IPS-15b (cell line): ENCODE measurements at regions not wholly inside any gene's neighbourhood (a gene's known extent, or its start where the extent isn't known, plus 50 kb on each side); places are given as distances from the start of the nearest gene placed in this dataset.
"Not testable (repeated sequence)": the region's sequence is repeated elsewhere in the genome, so short reads cannot be mapped to it uniquely, and the experiment has no call there.

Experiments
- H3K27me3 ChIP-seq: one replicate; pipeline ENCODE4 v1.6.1; 2013; ENCODE audit warnings: low read length; ENCODE audit not compliant: control insufficient read depth, insufficient read depth
- H3K36me3 ChIP-seq: one replicate; pipeline ENCODE4 v1.6.1; 2013; ENCODE audit warnings: low read length; ENCODE audit not compliant: control insufficient read depth, insufficient read depth
- H3K4me1 ChIP-seq: one replicate; pipeline ENCODE4 v1.6.1; 2013; ENCODE audit warnings: mild to moderate bottlenecking, low read length; ENCODE audit not compliant: control insufficient read depth, insufficient read depth
- H3K4me3 ChIP-seq: one replicate; pipeline ENCODE4 v1.5.1; 2013; ENCODE audit warnings: low read depth, low read length
- H3K9ac ChIP-seq: one replicate; pipeline ENCODE4 v1.6.1; 2013; ENCODE audit warnings: low read depth, mild to moderate bottlenecking, low read length
- H3K9me3 ChIP-seq: one replicate; pipeline ENCODE4 v1.6.1; 2013; ENCODE audit warnings: mild to moderate bottlenecking, low read length; ENCODE audit not compliant: control insufficient read depth, insufficient read depth

DNA sequence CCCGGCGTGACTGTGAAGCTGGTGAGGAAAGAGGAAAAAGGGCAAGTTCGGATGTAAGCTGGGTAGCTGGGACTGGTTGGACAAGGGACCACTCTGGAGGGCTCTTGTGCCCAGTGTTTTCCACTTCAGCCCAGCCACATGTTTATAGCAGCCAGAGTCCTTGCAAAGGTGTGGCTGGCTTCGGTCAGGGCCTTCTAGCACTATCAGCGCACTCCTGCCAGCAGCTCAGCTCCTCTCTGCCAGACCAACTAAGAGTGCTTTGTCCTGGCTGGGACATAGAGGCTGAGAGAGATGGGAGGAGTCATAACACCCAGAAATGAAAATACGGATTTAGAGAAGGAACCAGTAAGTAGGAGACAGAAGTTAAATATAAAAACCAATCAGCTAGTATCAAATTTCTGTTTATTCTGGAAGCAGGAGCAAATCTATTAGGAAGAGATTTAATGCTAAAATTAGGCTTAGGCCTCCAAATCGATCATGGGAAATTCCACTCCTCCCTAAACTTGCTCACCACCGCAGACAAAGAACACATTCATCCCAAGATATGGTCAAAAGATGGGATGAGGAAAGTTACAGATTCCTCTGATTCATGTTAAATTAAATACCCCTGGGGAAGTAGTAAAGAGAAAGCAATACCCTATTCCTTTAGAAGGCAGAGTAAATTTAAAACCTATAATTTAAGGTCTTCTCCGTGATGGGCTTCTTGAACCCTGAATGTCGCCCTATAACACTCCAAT lies 135.0 kb downstream of the RALA start:
- H3K9ac ChIP-seq, result no peak overlapping the region
- H3K4me1 ChIP-seq, result peaks cover 10% of the 10 kb centered on the region
- H3K27me3 ChIP-seq, result peaks cover 2% of the 10 kb centered on the region
- H3K9me3 ChIP-seq, result no peaks in the 10 kb centered on the region
- no peaks in the 10 kb centered on the region for H3K36me3 ChIP-seq
- H3K4me3 ChIP-seq, result no peak overlapping the region

DNA sequence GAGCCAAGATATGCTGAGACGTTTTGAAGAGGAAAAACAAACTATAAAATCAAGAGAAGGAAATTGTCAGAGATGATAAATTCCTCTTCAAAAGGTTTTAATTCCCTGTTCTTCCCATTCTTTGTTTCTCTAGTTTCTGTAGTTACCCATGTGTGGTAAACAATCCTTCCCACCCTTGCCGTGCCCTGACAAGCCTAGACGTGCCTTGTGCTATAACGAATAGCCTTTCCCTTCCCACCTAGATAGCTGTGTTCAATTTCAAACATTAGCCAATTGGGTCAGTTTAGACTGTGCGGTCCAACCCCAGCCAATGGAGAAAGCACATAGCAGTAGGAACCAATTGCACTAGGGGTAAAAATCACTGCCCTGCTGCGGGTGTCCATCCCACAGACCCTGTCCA lies 138.1 kb downstream of the RALA start:
- H3K27me3 ChIP-seq, result peaks cover 2% of the 10 kb centered on the region
- H3K36me3 ChIP-seq, result no peaks in the 10 kb centered on the region
- no peak overlapping the region for H3K4me3 ChIP-seq
- peaks cover 4% of the 10 kb centered on the region for H3K4me1 ChIP-seq
- no peaks in the 10 kb centered on the region for H3K9me3 ChIP-seq
- H3K9ac ChIP-seq, result no peak overlapping the region

DNA sequence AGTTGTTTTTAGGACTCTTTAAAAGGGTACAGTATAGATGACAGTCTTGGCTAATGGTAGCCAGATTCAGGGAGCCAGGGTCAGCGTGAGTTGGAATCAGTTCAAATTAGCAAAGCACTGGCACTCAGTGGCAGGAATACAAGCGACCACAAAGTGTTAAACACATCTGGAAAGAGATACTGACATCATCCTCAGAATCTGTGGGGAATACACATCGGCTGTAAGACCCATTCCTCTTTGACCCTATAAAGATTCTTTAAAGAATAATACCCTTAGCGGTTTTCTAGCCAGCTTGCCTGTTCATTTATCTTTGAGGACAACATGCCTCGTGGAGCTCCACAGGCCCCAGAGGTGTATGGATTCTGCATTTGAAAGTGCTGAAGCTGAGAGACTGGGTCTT lies 139.1 kb downstream of the RALA start:
- H3K36me3 ChIP-seq, H3K4me3 ChIP-seq, H3K27me3 ChIP-seq, H3K9ac ChIP-seq, H3K9me3 ChIP-seq, H3K4me1 ChIP-seq: not testable (repeated sequence)

DNA sequence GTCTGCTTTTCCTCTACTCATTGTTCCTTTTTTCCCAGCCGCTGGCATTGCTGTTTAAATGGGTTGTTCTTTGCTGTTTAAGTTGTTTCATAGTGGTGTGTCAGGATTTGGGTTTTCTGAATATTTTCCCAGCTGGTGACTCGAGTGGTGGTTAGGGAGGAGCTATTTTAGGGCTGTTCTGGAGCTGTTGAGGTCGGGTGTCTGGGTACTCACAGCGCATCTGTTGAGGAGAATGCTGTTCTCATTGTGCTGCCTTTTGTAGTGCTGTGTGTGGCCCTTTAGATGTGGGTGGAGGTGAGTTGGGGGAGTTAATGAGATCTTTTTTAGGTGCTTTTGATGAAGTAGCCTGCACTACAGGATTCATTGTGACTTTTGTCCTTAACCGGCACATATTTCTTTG lies 139.5 kb downstream of the RALA start:
- H3K4me3 ChIP-seq, H3K27me3 ChIP-seq: not testable (repeated sequence)

DNA sequence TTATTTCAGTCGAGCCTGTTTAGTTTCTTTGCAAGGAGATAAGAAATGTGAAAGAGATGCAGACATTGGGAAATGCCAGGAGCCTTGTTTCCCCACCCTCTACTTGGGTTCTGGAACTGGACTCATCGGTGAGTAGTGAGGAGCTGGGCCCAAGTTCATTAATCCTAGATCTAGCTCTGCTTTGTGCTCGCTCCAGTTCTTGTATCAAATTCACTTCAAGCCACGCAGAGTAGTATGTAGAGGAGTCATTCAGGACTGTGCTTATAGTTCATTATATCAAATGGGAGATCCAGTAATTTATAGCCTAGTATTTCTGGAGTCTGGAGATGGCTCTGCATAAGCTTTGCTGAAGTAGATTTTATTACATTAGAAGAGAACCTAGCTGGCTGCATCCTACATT lies 142.5 kb downstream of the RALA start:
- H3K9ac ChIP-seq, H3K27me3 ChIP-seq, H3K36me3 ChIP-seq, H3K4me3 ChIP-seq, H3K4me1 ChIP-seq, H3K9me3 ChIP-seq: not testable (repeated sequence)

More for the DNA sequence above, 139.5 kb downstream of the RALA start:
- H3K9me3 ChIP-seq, H3K36me3 ChIP-seq, H3K4me1 ChIP-seq, H3K9ac ChIP-seq: not testable (repeated sequence)

DNA sequence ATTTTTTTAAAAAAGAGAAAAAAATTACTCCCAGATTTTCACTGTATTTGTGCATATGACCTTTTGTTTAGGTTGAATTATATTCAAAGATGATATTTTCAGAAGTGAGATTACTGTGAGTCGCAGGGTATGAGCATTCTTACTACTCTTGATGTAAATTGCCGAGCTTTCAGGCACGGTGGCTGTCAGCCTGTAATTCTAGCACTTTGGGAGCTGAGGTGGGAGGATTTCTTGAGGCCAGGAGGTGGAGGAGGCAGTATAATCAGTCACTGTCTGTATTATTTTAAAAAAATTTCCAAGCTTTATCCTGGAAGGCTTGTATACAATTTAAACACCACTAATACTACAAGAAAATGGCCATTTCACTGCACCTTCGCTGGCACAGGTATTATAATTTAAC lies 145.1 kb downstream of the RALA start:
- not testable (repeated sequence) for H3K9ac ChIP-seq, H3K27me3 ChIP-seq, H3K9me3 ChIP-seq, H3K4me1 ChIP-seq, H3K36me3 ChIP-seq, H3K4me3 ChIP-seq

DNA sequence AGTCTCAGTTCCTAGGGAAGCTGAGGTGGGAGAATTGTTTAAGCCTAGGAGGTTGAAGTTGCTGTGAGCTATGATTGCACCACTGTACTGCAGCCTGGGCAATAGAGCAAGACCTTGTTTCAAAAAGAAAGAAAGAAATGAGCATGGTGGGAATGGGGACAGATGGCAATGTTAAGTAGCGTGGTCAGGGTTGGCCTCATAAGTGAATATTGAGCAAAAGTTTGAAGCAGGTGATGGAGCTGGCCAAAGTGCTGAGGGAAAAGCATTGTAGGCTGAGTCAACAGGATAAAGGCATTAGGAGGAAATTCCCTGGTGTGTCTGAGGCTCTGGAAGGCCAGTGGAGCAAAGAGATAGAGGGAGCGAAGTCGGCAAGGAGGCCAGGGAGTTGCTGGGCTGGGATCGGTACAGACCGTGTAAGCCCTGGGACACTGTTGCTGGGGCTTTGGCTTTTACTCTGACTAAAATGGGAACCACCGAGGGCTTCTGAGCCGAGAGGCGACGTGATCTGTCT lies 151.0 kb downstream of the RALA start:
- not testable (repeated sequence) for H3K9ac ChIP-seq, H3K4me1 ChIP-seq, H3K4me3 ChIP-seq, H3K27me3 ChIP-seq, H3K9me3 ChIP-seq, H3K36me3 ChIP-seq

DNA sequence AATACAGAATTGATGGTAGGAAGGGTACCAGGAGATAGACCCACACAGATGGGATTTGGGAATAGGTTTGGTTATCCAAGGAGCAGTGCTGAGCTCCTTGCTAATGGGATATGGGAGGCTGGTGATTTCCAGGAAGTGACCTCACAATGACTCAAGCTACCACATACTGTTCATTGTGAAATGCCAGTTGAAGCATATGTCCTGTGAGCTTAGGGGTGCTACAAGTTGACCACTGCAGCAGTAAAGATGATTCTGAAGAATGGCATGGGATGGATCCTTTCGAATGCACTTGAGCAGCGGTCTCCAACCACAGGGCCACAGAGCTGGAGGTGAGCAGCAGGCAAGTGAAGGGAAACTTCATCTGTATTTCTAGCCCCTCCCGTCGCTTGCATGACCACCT lies 158.2 kb downstream of the RALA start:
- not testable (repeated sequence) for H3K27me3 ChIP-seq, H3K4me1 ChIP-seq, H3K9me3 ChIP-seq, H3K4me3 ChIP-seq, H3K36me3 ChIP-seq, H3K9ac ChIP-seq

DNA sequence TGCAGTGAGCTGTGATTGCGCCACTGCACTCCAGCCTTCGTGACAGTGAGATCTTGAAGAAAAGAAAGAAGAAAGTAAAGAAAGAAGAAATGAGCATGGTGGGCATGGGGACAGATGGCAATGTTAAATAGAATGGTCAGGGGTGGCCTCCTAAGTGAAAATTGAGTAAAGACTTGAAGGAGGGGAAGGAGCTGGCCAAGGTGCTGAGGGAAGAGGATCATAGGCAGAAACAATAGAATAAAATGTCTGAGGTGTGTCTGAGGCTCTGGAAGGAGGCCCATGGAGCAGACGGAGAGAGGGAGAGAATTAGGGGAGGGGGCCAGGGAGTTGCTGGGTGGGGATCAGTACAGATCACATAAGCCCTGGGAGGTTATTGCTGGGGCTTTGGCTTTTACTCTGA lies 163.1 kb downstream of the RALA start:
- H3K27me3 ChIP-seq, result not testable (repeated sequence)

DNA sequence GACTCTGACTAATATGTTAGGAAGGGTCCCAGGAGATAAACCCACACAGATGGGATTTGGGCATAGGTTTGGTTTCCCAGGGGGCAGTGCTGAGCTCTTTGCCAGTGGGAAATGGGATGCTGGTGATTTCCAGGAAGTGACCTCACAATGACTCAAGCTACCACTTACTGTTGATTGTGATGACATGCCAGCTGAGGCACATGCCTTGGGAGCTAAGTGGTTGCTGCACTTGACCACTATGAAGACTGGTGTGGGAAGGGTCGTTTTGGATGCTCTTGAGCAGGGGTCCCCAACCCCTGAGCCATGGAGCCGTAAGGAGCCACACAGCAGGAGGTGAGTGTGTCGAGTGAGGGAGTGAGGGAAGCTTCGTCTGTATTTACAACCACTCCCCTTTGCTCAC lies 159.0 kb upstream of the CDK13 start:
- not testable (repeated sequence) for H3K4me3 ChIP-seq, H3K4me1 ChIP-seq, H3K36me3 ChIP-seq, H3K27me3 ChIP-seq, H3K9ac ChIP-seq, H3K9me3 ChIP-seq

More for the DNA sequence above, 163.1 kb downstream of the RALA start:
- not testable (repeated sequence) for H3K9ac ChIP-seq, H3K4me3 ChIP-seq, H3K4me1 ChIP-seq, H3K9me3 ChIP-seq, H3K36me3 ChIP-seq

DNA sequence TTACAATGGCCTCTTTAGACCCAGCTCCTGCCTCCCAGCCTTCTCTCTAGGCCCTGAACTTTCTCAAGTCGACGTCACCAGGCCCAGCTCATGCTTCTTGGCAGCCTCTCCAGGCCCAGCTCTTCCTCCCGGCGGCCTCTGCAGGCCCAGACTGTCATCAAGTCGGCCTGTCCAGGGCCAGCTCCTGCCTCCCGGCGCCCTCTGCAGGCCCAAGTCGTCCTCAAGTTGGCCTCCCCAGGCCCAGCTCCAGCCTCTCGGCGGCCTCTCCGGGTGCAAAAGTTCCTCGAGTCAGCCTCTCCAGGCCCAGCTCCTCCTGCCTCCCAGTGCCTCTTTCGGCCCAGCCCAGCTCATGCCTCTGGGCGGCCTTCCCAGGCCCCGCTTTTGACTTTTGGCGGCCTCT lies 158.1 kb upstream of the CDK13 start:
- not testable (repeated sequence) for H3K4me1 ChIP-seq, H3K9me3 ChIP-seq, H3K4me3 ChIP-seq, H3K36me3 ChIP-seq, H3K27me3 ChIP-seq, H3K9ac ChIP-seq

DNA sequence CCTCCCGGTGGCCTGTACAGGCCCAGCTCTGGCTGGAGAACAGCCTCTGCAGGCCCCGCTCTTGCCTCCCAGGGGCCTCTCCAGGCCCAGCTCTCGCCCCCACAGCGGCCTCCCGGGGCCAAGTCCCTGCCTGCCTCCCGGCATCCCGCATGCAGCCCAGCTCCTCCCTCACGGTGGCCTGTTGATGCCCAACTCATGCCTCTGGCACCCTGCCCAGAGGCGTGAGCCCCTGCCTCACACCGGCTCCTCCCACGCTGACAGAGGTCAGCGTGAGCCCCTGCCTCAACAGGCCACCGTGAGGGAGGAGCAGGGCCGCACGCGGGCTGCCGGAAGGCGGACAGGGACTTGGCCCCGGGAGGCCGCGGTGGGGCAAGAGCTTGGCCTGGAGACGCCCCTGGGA lies 157.0 kb upstream of the CDK13 start:
- not testable (repeated sequence) for H3K4me1 ChIP-seq, H3K4me3 ChIP-seq, H3K9me3 ChIP-seq, H3K27me3 ChIP-seq, H3K36me3 ChIP-seq, H3K9ac ChIP-seq
